ENCODE measurements at regions not wholly inside any gene's neighbourhood (a gene's known extent, or its start where the extent isn't known, plus 50 kb on each side); places are given as distances from the start of the nearest gene placed in this dataset.

GRCh38 chr20:57927376-57927775 is 217.6 kb upstream of the PMEPA1 start:
- Histone ChIP-seq H3F3A (ENCODE audit: low read length, unreplicated experiment) (no peaks in the 10 kb centered on the region), H2AFZ (ENCODE audit: low read length) (no peak overlapping the region), H4K20me1 (ENCODE audit: low read length) (no peaks in the 10 kb centered on the region), H3K9me2 (replicated peaks; ENCODE audit: low read length) (no peaks in the 10 kb centered on the region), H3K4me1 (ENCODE audit: insufficient read depth, low read length) (peaks cover 6% of the 10 kb centered on the region; the same call in 1 of the 2 replicates), H3K27ac (ENCODE audit: low read length) (no peak overlapping the region), H3K9ac (ENCODE audit: low read length) (no peak overlapping the region), H3K4me2 (ENCODE audit: low read length) (no peak overlapping the region), H3K36me3 (ENCODE audit: low read depth, low read length) (no peaks in the 10 kb centered on the region), H3K9me3 (ENCODE audit: low read length) (no peaks in the 10 kb centered on the region), H3K79me2 (ENCODE audit: low read length) (no peaks in the 10 kb centered on the region), H3K4me3 (ENCODE audit: low read length) (no peak overlapping the region), H3K27me3 (ENCODE audit: low read length) (no peaks in the 10 kb centered on the region)
- TF ChIP-seq EZH2phosphoT487 (IDR thresholded peaks at IDR 0.05; ENCODE audit: borderline replicate concordance, low read length) (no peak), EZH2 (IDR thresholded peaks at IDR 0.05; ENCODE audit: low read length, unreplicated experiment) (no peak), CTCF (conservative IDR thresholded peaks at IDR 0.05; ENCODE audit: low read depth, low read length) (no peak)
- no TSS peak for BruUV-seq (replicated peaks)
- ATAC-seq (no peak), DNase-seq (no peak)
- POLR2A ChIA-PET (ENCODE audit: unreplicated experiment), result no interaction called here
- intact Hi-C loops (cut with micrococcal nuclease), result no loop called here
- CTCF ChIA-PET, result no interaction called here

GRCh38 chr20:57922706-57923105 is 212.9 kb upstream of the PMEPA1 start:
- BruUV-seq (replicated peaks), result no TSS peak
- Histone ChIP-seq H3K9me3 (ENCODE audit: low read length) (no peaks in the 10 kb centered on the region), H3K9me2 (replicated peaks; ENCODE audit: low read length) (no peaks in the 10 kb centered on the region), H3K4me2 (ENCODE audit: low read length) (no peak overlapping the region), H2AFZ (ENCODE audit: low read length) (no peak overlapping the region), H3K27me3 (ENCODE audit: low read length) (no peaks in the 10 kb centered on the region), H3F3A (ENCODE audit: low read length, unreplicated experiment) (no peaks in the 10 kb centered on the region), H3K4me3 (ENCODE audit: low read length) (no peak overlapping the region), H3K4me1 (ENCODE audit: insufficient read depth, low read length) (no peaks in the 10 kb centered on the region), H3K9ac (ENCODE audit: low read length) (no peak overlapping the region), H3K27ac (ENCODE audit: low read length) (no peak overlapping the region), H3K36me3 (ENCODE audit: low read depth, low read length) (no peaks in the 10 kb centered on the region), H3K79me2 (ENCODE audit: low read length) (no peaks in the 10 kb centered on the region), H4K20me1 (ENCODE audit: low read length) (no peaks in the 10 kb centered on the region)
- CTCF ChIA-PET, result no interaction called here
- intact Hi-C loops (cut with micrococcal nuclease), result no loop called here
- POLR2A ChIA-PET (ENCODE audit: unreplicated experiment), result no interaction called here
- no peak for DNase-seq
- ATAC-seq, result no peak
- no peak for TF ChIP-seq EZH2 (IDR thresholded peaks at IDR 0.05; ENCODE audit: low read length, unreplicated experiment)
- TF ChIP-seq CTCF (conservative IDR thresholded peaks at IDR 0.05; ENCODE audit: low read depth, low read length), result no peak
- TF ChIP-seq EZH2phosphoT487 (IDR thresholded peaks at IDR 0.05; ENCODE audit: borderline replicate concordance, low read length), result no peak

- intact Hi-C loops (cut with micrococcal nuclease), result no loop called here
- Histone ChIP-seq H3K4me3 (ENCODE audit: low read length) (no peak overlapping the region), H3K9me3 (ENCODE audit: low read length) (no peaks in the 10 kb centered on the region), H3K9ac (ENCODE audit: low read length) (no peak overlapping the region), H3K4me2 (ENCODE audit: low read length) (no peak overlapping the region), H3K79me2 (ENCODE audit: low read length) (no peaks in the 10 kb centered on the region), H3K4me1 (ENCODE audit: insufficient read depth, low read length) (no peaks in the 10 kb centered on the region), H3K27me3 (ENCODE audit: low read length) (no peaks in the 10 kb centered on the region), H3K27ac (ENCODE audit: low read length) (no peak overlapping the region), H4K20me1 (ENCODE audit: low read length) (no peaks in the 10 kb centered on the region), H3K9me2 (replicated peaks; ENCODE audit: low read length) (no peaks in the 10 kb centered on the region), H2AFZ (ENCODE audit: low read length) (no peak overlapping the region), H3F3A (ENCODE audit: low read length, unreplicated experiment) (no peaks in the 10 kb centered on the region), H3K36me3 (ENCODE audit: low read depth, low read length) (no peaks in the 10 kb centered on the region)
- BruUV-seq (replicated peaks), result no TSS peak
- POLR2A ChIA-PET (ENCODE audit: unreplicated experiment), result no interaction called here
- CTCF ChIA-PET, result interaction anchor here (0.6 kb wide), 1 partner anchor 58 kb away, joined by 3 read pairs; no protein-coding TSS in a partner anchor
- ATAC-seq, result no peak
- DNase-seq, result no peak
- TF ChIP-seq EZH2 (IDR thresholded peaks at IDR 0.05; ENCODE audit: low read length, unreplicated experiment) (no peak), EZH2phosphoT487 (IDR thresholded peaks at IDR 0.05; ENCODE audit: borderline replicate concordance, low read length) (no peak), CTCF (conservative IDR thresholded peaks at IDR 0.05; ENCODE audit: low read depth, low read length) (no peak)
Measured at GRCh38 chr20:57922083-57922482, 212.3 kb upstream of the PMEPA1 start.
